ENCODE measurements at regions not wholly inside any gene's neighbourhood (a gene's known extent, or its start where the extent isn't known, plus 50 kb on each side); places are given as distances from the start of the nearest gene placed in this dataset.
"Not testable (repeated sequence)": the region's sequence is repeated elsewhere in the genome, so short reads cannot be mapped to it uniquely, and the experiment has no call there.

GRCh38 chr7:69537691-69538090 lies 60.6 kb upstream of the AUTS2 start:
- no peak for DNase-seq (ENCODE audit: low spot score)

DNA sequence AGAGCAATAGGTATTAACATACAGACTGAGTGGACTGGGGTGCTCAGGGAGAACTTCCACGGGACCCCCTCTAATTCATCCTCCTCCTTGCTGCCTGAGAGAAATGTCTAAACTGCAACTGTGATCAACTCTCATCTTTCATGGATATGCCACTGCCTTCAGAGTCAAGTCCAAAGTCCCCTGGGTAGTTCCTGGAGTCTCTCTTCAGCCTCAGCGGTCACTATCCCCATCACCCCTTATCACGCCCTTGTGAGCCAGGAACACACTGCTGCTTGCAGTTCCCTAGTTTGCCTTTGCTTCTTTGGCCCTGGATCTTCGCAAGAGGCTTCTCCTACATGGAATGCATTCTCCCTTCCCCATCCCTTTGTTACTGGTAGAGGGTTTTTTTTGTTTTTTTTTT lies 58.7 kb upstream of the AUTS2 start:
- DNase-seq (ENCODE audit: low spot score) = no peak

DNA sequence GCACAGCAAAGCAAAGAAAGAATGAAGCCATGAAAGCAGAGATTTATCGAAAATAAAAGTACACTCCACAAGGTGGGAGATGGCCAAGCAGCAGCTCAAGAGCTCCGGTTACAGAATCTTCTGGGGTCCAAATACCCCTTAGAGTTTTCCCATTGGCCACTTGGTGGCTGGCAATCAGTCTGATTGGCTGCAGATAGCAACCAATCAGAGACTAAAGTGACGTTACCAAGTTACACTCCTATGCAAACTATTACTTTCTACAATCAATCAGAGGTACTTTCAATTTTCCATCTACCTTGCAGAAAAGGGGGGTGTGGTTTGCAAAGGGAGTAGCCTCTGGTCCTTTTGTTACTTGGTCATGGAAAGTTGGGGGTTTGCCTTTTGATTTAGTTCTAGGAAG lies 58.0 kb upstream of the AUTS2 start:
- no peak for DNase-seq (ENCODE audit: low spot score)

- not testable (repeated sequence) for DNase-seq (ENCODE audit: low spot score)
Observed at GRCh38 chr7:69541779-69542432, 56.4 kb upstream of the AUTS2 start.

GRCh38 chr7:69545175-69545574 lies 53.1 kb upstream of the AUTS2 start:
- DNase-seq (ENCODE audit: low spot score) = no peak

Small RNA genes lying in the stretch of these regions (small RNA-seq; reads per million reads assigned to genes)
- gene MTATP6P21 = 0 reads per million in 2 experiments
- 0 reads per million in 2 experiments for gene RF00019
- gene RNA5SP231 = 0 reads per million in 2 experiments
- 0 reads per million in 2 experiments for gene RNU6-229P
- 0 reads per million in 2 experiments for gene RNU6-832P
